Activated gamma-delta T cell (primary cell): ENCODE measurements at regions not wholly inside any gene's neighbourhood (a gene's known extent, or its start where the extent isn't known, plus 50 kb on each side); places are given as distances from the start of the nearest gene placed in this dataset.

Experiments used
- DNase-seq: peaks from one replicate; lab custom pipeline; 2025; lab: John Stamatoyannopoulos, UW

GRCh38 chr2:239883326-239884050 is 141.7 kb downstream of the NDUFA10 start:
- DNase-seq: no peak

- no peak for DNase-seq
These were observed 142.4 kb downstream of the NDUFA10 start for GRCh38 chr2:239882781-239883180.

- no peak for DNase-seq
These were observed 142.8 kb downstream of the NDUFA10 start for GRCh38 chr2:239882331-239882732.

GRCh38 chr2:239881561-239882320 is 143.4 kb downstream of the NDUFA10 start:
- no peak for DNase-seq

GRCh38 chr2:239881031-239881471 is 144.1 kb downstream of the NDUFA10 start:
- no peak for DNase-seq

GRCh38 chr2:239880396-239880795 is 144.7 kb downstream of the NDUFA10 start:
- DNase-seq: no peak

GRCh38 chr2:239879423-239880084 is 145.6 kb downstream of the NDUFA10 start:
- DNase-seq: no peak

GRCh38 chr2:239878686-239879085 is 146.5 kb downstream of the NDUFA10 start:
- DNase-seq: no peak

GRCh38 chr2:239876948-239877289 is 148.2 kb downstream of the NDUFA10 start:
- DNase-seq: no peak

- no peak for DNase-seq
These were observed 148.7 kb downstream of the NDUFA10 start for GRCh38 chr2:239876271-239876947.

GRCh38 chr2:239874636-239875356 is 150.3 kb downstream of the NDUFA10 start:
- no peak for DNase-seq

GRCh38 chr2:239873656-239874635 is 151.2 kb downstream of the NDUFA10 start:
- DNase-seq: no peak

GRCh38 chr2:239871481-239872435 is 153.4 kb downstream of the NDUFA10 start:
- no peak for DNase-seq

- no peak for DNase-seq
These were observed 154.3 kb downstream of the NDUFA10 start for GRCh38 chr2:239870863-239871262.

- DNase-seq: no peak
These were observed 154.9 kb downstream of the NDUFA10 start for GRCh38 chr2:239870276-239870675.

- DNase-seq: no peak
These were observed 155.6 kb downstream of the NDUFA10 start for GRCh38 chr2:239869272-239870155.

GRCh38 chr2:239868556-239869181 is 156.5 kb downstream of the NDUFA10 start:
- no peak for DNase-seq

- no peak for DNase-seq
These were observed 158.4 kb downstream of the NDUFA10 start for GRCh38 chr2:239866778-239867177.
